ENCODE measurements at regions not wholly inside any gene's neighbourhood (a gene's known extent, or its start where the extent isn't known, plus 50 kb on each side); places are given as distances from the start of the nearest gene placed in this dataset.
A peak's percentile ranks its signal among the peaks of the same experiment; 100 is the strongest.
"Not testable (repeated sequence)": the region's sequence is repeated elsewhere in the genome, so short reads cannot be mapped to it uniquely, and the experiment has no call there.

DNA sequence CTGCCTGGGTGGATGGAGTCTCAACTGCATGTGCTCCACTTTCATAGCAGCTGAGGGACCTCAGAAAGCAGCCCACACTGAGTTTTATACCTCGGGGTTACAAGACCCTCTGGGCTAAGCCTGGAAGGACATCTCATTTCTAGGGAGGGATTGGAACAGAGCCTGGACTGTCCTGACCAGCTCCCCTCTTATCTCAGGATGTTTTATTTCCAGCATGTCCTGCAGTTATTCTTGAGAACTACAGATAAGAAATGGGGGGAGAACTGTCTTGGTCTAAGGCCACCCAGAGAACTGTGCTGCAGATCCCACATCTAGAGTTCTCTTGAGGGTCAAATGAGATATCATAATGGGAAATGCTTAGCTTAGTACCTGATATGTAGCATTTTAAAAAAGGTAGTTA is 97.3 kb upstream of the CHD6 start:
- DNase-seq: no peak

DNA sequence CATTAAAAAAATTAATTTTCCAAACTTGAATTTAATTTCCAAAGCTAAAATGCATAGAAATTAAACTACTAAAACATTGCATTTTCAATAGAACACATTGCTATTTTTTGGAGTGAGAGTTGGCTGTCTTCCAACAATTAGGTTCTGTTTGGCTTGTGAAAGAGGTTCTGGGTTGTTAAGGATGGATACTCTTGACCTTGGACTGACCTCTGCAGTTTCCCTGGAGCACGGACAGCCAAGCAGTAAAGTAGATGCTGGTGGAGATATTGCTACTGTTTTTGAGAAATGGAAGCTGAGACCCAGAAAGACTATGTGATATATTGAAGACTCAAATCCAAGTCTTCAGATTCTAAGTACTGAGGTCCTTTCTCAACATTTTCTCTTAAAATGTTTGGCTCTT is 95.9 kb upstream of the CHD6 start:
- no peak for DNase-seq

DNA sequence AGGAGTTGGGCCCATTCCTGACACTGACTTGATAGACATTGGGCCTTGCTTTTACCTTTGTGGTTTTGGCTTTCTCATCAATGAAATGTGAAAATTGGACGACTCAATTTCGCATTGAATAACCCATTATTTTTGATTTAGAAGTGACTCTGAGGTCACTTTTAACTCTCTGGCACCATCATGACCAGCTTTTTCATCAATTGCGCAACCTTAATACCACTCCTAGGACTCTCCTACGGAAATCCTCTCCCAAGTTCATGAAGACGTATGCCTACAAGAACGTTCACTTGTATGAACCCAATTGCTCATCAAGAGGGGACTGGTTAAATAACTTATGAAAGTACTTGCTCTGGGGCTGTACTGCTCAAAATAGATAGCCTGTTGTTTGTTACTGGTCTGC is 86.7 kb upstream of the CHD6 start:
- no peak for DNase-seq

DNA sequence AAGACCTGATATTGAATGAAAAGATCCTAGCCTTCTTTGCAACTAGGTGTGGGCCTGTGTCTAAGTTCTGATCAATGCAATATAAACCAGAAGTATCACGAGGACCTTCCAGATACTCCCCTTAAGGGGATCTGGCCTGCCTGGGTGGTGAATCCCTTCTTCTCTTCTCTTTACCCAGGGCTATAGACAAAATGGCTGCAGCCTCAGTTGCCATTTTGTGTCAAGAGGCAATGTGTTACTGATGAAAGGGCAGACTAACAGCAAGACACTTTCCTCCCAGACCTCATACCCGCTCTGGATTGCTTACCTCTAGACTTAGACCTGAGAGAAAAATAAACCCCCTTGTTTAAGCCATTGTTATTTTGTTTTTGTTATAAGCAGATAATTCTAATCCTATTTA is 84.5 kb upstream of the CHD6 start:
- no peak for DNase-seq

DNA sequence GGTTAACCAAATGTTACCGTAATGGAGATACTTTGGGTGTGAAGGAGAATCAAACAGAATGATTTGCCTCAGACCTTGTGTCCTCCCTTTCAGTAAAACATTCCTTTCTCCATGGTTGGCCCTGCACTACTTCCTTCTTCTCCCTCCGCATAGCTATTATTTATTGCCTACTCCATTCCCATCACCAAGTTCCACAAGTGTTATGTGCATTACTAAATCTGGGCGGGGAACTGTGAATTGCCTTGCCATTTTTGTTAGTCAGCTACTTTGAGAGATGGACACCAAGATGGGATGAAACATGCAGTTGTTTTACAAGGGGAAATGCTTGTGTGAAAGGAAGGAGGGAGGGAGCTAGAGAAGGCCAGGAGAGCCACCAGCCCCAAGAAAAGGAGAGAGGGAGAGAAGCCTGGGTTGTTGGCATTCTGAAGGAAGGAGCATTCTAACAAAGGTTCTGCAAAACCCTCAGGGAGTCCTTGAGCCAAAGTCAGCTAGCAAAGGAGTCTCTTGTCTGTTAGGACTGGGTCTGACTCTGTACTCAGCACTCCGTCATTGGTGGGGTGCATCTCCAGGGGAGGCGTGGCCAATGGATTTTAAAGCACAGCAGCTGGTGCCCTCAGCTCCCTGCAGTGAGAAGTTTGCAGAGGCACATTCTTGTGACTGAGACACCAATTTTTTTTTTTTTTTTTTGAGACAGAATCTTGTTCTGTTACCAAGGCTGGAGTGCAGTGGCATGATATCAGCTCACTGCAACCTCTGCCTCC is 83.6 kb upstream of the CHD6 start:
- no peak for DNase-seq

DNA sequence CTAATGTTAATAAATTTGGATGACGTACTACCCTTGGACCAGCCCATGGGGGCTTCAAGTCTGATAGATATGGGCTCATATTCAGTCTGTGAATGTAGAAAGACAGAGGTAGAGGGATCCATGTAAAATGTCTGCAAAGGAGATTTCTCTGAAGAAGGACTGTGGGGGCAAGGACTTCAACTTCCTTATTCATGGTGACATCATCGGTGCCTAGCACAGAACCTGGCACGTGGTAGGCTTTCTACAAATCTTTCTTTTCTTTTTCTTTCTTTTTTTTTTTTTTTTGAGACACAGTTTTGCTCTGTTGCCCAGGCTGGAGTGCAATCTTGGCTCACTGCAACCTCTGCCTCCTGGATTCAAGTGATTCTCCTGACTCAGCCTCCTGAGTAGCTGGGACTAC is 81.5 kb upstream of the CHD6 start:
- DNase-seq: not testable (repeated sequence)

DNA sequence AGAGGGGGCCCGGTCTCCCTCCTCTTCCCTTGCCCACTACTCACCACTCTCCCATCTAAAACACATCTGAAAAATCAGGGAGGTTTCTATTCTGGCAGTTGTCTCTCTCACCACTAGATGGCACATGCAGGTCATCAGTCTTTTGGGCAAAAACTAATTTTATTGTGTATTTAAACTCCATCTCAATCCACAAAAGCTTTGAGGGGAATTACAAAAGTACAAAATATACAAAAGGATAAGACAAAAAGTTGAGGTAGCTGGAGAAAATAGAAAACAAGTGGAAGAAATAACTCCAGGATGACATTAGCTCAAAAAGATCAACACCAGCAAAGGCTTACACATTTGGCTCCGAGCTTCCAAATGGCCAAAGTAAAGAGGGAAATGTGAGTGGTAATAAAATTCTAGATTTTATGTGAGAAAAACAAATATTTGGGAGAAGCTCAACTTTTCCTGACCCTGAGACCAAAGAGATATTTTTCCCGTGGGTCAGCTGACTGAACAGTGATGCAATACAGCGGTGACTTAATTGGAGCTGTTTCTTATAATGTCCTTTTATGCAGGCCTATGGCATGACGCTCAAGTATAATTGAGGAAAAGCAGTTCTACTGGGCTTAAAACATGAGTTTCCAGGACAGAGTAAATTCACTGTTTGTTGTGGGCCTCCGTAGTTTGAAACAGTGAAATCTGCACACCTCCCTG is 79.8 kb upstream of the CHD6 start:
- DNase-seq: no peak

DNA sequence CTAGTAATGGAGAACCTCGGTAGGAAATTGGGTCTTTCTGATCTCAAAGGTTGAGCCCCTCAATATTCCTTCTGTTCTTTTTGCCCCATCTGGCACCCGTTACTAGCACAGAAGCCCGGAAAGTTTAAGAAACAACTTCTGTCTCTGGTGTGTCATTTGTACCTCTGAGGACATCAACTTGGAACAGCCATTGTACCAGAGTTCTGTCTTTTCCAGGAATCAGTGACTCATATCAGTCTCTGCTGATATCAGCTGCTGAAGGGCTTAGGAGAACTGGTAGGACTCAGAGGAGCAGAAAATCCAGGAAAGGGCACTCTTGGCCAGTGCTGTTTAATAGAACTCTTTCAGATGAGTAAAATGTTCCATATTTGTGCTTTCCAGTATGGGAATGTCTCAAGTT is 78.3 kb upstream of the CHD6 start:
- DNase-seq: no peak

DNA sequence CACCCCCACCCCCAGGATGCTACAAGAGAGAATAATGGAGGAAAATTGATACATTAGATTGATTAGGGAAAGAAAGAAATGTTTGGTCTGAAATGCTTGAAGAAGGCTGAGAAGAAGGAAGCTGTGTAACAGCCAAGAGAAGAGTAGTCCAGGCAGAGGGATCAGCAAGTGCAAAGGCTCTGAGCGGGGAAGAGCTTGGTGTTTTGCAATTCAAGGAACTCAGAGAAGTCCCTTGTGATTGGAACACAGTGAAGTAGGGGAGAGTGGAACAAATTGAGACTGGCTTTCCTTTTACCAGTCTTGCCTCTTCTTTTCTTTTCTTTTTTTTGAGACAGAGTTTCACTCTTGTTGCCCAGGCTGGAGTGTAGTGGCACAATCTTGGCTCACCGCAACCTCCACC is 76.6 kb upstream of the CHD6 start:
- DNase-seq: no peak

DNA sequence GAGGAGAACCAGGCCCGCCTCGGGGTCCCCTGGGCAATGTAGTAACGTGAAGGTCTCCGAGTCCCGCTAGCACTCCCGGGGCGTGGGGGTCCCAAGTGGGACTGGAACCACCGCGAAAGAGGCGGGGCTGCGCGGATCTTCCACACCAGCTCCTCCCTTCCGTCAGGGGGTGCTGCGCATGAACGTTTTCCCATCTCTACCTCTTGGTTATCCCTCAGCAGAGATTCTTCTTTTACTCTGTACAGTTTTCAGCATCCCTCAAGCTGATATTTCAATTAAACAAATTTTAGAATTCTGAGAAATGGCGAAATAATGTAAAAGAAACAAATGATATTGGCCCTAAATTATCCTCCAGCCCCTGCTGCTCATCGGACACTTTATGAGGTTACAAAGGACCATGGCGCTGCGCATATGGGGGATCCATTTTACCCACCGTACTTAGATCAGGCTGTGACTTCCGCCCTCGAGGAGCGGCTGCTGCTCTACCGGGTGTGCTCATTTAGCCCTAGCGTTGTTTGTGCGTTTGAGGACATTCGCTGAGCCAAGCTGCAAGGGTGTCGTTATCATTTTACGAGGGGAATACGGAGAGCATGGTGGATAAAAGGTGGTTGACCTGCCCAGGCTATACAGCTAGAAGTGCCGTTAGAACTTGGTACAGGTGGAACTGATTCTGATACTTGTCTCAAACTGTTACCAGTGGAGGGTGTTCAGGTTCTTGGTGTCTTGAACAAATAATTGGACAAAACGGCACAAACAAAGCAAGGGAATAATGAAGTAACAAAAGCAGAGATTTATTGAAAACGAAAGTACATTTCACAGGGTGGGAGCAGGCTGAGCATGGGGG is 75.2 kb upstream of the CHD6 start:
- peak; percentile 77 for DNase-seq

DNA sequence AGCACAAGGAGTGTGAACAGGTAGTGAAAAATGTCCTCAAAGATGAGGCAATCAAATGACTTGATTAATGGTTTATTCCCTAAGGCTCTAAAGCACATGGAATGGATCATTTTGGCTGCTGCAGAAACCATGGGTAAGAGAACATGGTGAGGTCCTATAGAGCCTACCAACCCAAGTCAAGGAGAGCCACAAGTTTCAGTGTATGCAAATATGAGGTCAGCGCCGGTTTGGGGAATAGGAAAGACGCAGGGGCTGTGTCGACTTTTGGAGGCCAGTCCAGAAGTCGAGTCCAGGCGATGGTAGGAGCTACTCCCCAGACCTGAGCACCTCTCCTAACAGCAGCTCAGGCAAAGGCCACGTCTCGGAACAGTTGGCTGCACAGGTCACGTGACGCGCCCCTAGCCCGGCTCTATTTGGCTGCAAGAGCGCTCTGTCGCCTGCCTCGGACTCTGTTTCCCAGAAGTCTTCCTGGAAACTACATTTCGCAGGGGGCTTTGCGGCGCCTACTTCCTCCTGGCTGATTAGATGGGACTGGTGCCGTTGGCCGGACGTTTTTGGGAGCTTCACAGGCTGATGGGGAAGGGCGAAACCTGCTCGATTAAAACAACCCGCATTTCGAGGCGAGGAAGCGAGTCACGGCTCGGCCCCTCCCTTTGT is 74.4 kb upstream of the CHD6 start:
- peak; percentile 77 for DNase-seq

DNA sequence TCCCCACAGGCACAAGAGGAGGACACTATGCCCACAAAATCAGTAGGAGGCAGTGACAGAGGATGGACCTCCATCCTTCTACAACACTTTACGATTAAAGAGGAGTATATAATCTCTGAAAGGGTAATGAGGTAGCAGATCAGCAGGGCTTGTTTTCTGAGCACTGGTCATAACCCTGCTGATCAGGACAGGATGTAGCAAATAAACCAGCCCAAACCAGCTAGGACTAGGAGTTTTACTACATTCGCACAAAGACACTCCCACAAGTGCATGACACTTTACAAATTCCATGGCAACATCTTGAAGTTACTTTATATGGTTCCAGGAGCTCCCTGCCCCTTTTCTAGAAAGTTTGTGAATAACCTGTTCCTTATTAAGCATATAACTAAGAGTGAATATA is 73.3 kb upstream of the CHD6 start:
- DNase-seq: no peak

DNA sequence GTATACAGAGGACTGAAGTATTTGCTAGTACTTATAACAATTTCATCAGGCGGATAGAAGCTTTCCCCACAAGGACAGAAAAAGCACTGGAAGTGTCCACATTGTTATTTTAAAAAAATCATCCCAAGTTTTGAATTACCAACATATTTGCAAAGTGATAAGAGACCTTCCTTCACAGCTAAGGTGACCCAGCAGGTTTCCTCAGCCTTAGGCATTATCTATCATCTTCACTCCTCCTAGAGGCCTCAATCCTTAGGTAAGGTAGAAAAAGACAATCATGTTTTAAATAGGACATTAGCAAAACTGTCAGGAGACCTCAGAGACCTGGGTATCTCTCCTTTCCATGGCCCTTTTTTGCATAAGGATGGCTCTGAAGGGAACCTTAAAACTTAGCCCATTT is 72.5 kb upstream of the CHD6 start:
- no peak for DNase-seq

DNA sequence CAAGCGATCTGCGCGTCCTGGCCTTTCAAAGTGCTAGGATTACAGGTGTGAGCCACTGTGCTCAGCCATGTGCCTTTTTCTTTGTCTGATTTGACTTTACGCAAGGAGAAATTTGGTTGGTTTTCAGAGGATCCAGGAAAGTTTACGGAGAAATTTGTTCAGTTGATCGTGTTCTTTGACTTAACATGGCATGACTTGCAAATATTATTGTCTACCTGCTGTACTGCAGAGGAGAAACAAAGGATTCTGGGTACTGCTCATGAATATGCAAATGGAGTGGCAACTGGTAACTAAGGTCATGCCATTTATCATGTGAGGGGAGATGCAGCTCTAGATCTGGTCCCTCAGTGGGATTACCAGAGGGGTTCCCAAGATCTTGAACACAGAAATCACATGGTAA is 68.8 kb upstream of the CHD6 start:
- DNase-seq: no peak

DNA sequence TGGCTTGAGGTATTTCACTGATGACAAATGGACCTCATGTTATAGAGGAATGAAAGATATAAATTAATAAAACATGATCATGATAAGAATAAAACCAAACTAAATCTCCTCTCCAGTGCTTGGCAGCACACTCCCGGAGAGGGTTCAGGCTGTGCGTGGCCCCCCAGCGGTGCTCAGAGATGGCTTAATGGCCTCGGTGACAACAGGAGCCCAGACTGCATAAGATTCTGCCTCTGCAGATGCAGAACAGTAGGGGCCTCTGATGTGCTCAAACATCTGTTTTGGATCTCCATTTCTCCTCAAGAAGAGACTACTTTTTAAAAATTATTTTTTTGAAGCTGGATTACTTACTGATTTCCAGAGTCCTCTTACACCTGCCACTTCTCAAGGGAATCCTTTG is 67.0 kb upstream of the CHD6 start:
- DNase-seq: not testable (repeated sequence)

DNA sequence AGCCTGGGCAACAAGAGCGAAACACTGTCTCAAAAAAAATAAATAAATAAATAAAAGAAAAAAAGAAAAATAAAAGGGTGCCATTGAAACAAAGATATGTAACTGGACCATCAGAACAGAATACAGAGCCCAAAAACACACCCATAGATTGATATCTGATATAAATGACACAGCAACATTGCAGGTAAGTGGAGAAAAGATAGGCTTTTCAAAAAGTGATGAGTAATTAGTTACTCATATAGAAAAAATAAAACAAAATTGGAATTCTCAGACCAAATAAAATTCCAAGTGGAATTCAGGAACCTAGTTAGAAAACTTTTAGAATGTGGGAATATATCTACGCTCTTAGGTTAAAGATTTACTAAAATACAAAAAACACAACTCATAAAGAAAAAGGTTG is 60.6 kb upstream of the CHD6 start:
- DNase-seq: no peak

DNA sequence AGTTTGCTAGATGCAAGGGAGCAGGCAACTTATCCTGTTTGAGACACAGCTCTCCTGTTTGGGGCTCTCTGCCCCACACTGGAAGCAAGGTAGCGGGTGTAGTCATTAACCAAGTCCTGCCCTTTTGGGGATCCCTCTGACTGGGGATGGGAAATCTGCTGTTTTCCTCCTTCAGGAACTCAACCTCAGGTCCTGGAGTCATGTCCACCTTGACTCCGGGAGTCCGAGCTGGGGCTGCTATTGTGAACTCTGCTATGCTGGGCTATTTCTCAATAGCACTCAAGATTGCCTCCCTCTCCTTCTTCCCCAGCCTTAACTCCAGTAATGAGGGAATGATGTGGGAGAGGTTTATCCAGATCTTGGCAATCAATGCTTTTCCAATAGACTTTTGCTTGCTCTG is 54.1 kb upstream of the CHD6 start:
- no peak for DNase-seq

DNA sequence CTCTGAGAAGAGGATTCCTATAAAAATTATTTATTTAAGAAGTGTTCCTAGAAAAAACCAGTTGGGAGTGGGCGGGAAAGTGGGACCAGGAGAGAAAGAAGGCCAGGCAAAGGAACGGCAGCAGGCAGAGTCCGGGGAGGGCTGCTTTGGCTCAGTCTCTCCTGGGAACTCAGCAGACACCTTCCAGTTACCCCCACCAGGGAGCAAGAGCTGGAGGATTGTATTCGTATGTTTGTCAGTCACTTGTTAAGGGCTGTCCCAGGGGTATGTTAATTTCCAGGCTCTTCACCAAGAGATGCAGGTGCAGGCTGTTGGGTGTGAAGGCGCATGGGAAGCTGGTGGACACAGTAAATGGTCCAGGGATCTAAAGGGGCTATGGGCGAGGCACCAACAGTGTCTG is 53.0 kb upstream of the CHD6 start:
- DNase-seq: no peak

DNA sequence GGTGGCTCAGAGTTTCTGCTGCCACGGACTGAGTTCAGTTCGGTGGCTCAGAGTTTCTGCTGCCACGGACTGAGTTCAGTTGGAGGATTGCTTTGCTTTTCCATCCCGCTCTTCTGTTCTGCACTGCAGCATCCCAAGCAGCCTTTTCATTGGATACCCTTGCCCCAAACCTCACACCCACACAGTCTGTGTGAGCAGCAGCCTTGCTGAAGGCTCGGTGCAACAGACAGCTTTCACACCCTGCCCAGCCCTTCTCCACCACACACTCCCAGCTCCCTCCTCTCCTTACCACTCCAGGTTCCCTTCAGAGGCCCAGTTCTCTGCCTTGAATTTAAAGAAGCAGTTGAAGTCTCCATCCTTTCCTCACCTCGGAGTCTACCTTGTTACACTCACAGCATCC is 52.5 kb upstream of the CHD6 start:
- no peak for DNase-seq

DNA sequence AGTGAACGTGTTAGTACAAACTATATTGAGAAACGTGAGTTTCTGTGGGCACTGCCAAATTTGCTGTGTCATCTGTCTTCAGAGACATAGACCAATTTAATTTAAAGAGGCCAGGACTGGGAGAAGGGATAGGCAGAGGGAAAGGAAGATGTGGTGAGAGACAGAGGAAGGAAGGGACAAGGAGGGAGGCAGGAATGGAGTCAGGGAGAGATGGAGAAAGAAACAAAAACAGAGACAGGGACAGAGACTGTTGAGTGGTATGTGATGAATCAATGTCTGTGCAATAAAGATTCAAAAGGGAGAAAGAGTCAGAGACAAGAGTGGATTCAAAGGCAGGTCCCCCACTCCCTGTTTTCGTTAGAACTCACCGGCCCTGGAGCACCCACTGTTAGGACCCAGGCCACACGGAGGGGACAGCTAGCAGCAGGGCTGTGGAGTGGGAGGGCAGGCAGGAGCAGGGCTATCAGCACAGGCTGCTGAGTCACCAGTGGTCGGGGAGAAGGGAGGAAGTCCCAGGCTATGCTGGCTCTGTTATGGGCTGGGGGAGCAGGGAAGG is 51.6 kb upstream of the CHD6 start:
- DNase-seq: no peak

DNA sequence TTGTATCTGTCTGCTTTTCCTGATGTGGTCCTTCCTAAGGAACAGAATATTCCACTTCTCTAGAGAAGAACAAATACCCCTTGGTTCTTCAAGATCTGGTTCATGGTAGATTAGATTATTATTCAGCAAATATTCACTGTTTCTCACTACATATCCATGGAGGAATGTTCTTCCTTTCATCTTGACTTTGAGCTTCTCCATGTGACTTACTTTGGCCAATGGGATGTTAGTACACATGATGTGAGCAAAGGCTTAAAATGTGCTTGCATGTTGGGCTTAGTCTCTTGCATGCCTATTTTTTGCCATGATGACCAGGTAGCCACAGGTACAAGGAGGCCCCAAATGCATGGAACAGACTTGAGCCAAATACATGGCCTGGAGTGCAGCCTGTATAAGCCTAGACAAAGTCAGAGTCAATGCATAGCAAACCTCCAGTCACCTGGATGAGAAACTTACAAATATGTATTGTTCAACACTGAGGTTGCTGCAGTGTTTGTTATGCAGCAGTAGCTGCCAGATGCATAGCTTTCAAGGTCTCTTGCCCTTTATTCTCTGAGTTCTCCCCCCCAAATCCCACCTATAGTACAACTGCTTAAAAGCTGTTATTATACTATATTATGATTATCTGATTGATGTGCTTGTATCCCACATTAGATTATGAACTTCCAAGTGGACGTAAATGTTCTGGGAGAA is 50.0 kb upstream of the CHD6 start:
- no peak for DNase-seq

Measured in activated naive CD4-positive, alpha-beta T cell treated with anti-CD3 and anti-CD28 coated beads, Interleukin-2, amount 50 U/mL, for 16 hours (primary cell).